ENCODE measurements at regions not wholly inside any gene's neighbourhood (a gene's known extent, or its start where the extent isn't known, plus 50 kb on each side); places are given as distances from the start of the nearest gene placed in this dataset.

GRCh38 chr2:151178207-151178606 is 83.5 kb downstream of the RBM43 start:
- Histone ChIP-seq H3K36me3 (ENCODE audit: control insufficient read depth, insufficient read depth, low read length) (no peaks in the 10 kb centered on the region), H3K4me3 (ENCODE audit: insufficient read depth, low read depth, low read length, poor library complexity, severe bottlenecking) (no peak overlapping the region), H3K9me3 (ENCODE audit: control insufficient read depth, low read length) (no peaks in the 10 kb centered on the region), H3K27ac (ENCODE audit: insufficient read depth, low read length, poor library complexity, severe bottlenecking) (no peak overlapping the region), H3K27me3 (replicated peaks; ENCODE audit: control insufficient read depth, insufficient read depth, low read length, poor library complexity, severe bottlenecking) (no peaks in the 10 kb centered on the region), H3K4me1 (ENCODE audit: control insufficient read depth, insufficient read depth, low read length, poor library complexity, severe bottlenecking) (no peaks in the 10 kb centered on the region)
- no peak for DNase-seq

DNA sequence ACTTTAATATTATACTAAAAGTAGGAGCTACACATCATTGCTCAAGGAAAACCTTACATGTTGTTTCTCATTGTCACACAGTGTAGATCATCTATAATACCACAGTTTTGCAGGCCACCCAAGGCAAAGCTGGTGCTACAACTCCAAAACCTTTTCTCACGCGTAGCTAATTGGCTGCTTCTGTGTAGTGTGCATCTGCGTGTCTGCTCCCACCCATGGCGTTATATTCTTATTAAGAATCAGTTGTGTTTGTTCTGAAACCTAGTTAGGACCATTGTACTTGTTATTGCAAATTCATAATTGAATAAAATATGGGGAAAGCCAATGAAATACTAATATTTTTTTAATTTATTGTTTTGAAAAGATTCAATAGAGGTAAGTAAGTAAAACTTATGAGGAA is 83.9 kb downstream of the RBM43 start:
- H3K36me3 ChIP-seq (ENCODE audit: control insufficient read depth, insufficient read depth, low read length), result no peaks in the 10 kb centered on the region
- H3K27ac ChIP-seq (ENCODE audit: insufficient read depth, low read length, poor library complexity, severe bottlenecking), result no peak overlapping the region
- H3K27me3 ChIP-seq (replicated peaks; ENCODE audit: control insufficient read depth, insufficient read depth, low read length, poor library complexity, severe bottlenecking), result no peaks in the 10 kb centered on the region
- no peaks in the 10 kb centered on the region for H3K9me3 ChIP-seq (ENCODE audit: control insufficient read depth, low read length)
- no peak for DNase-seq
- no peak overlapping the region for H3K4me3 ChIP-seq (ENCODE audit: insufficient read depth, low read depth, low read length, poor library complexity, severe bottlenecking)
- H3K4me1 ChIP-seq (ENCODE audit: control insufficient read depth, insufficient read depth, low read length, poor library complexity, severe bottlenecking), result no peaks in the 10 kb centered on the region

DNA sequence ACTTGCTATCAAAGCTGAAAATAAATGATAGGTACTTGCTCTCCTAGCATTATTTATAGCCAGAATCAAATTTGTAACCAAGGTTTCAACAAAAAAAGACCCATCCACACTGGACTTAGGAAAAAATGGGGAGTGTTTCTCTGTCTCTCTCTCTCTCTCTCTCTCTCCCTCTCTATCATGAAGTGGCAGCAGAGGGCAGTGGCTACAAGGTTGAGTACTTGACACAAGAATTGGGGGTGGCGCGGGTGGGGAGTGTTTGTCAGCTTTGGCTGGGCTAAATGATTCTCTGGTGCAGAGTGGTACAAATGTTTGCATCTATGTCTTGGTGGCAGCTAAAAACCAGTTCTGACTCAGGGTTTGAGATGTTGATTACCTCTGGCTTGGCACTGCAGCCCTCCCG is 85.0 kb downstream of the RBM43 start:
- Histone ChIP-seq H3K4me1 (ENCODE audit: control insufficient read depth, insufficient read depth, low read length, poor library complexity, severe bottlenecking) (no peaks in the 10 kb centered on the region), H3K27ac (ENCODE audit: insufficient read depth, low read length, poor library complexity, severe bottlenecking) (no peak overlapping the region), H3K9me3 (ENCODE audit: control insufficient read depth, low read length) (no peaks in the 10 kb centered on the region), H3K36me3 (ENCODE audit: control insufficient read depth, insufficient read depth, low read length) (no peaks in the 10 kb centered on the region), H3K27me3 (replicated peaks; ENCODE audit: control insufficient read depth, insufficient read depth, low read length, poor library complexity, severe bottlenecking) (no peaks in the 10 kb centered on the region), H3K4me3 (ENCODE audit: insufficient read depth, low read depth, low read length, poor library complexity, severe bottlenecking) (no peak overlapping the region)
- DNase-seq, result no peak

DNA sequence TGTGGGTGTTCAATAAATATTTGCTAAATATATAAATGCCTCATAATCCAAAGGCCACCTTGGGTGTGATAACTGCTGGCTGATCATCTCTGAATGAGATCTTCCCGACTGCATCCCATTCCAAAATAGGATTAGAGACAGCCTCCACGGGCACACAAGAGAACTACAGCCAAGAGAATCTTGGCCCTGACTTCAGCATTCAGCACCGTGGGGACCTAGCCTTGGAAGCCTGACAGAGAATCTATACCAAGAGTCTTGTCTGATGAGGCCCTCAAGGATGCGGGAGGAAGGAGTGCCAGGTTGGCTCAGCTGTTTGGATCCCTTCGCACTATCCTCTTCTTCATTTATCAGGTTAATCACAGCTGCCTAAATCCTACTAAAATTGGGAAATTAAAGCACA is 85.8 kb downstream of the RBM43 start:
- no peaks in the 10 kb centered on the region for H3K4me1 ChIP-seq (ENCODE audit: control insufficient read depth, insufficient read depth, low read length, poor library complexity, severe bottlenecking)
- no peaks in the 10 kb centered on the region for H3K9me3 ChIP-seq (ENCODE audit: control insufficient read depth, low read length)
- no peak overlapping the region for H3K4me3 ChIP-seq (ENCODE audit: insufficient read depth, low read depth, low read length, poor library complexity, severe bottlenecking)
- H3K27ac ChIP-seq (ENCODE audit: insufficient read depth, low read length, poor library complexity, severe bottlenecking), result no peak overlapping the region
- DNase-seq, result no peak
- no peaks in the 10 kb centered on the region for H3K27me3 ChIP-seq (replicated peaks; ENCODE audit: control insufficient read depth, insufficient read depth, low read length, poor library complexity, severe bottlenecking)
- no peaks in the 10 kb centered on the region for H3K36me3 ChIP-seq (ENCODE audit: control insufficient read depth, insufficient read depth, low read length)

- no peaks in the 10 kb centered on the region for H3K4me1 ChIP-seq (ENCODE audit: control insufficient read depth, insufficient read depth, low read length, poor library complexity, severe bottlenecking)
- DNase-seq, result no peak
- no peaks in the 10 kb centered on the region for H3K9me3 ChIP-seq (ENCODE audit: control insufficient read depth, low read length)
- H3K4me3 ChIP-seq (ENCODE audit: insufficient read depth, low read depth, low read length, poor library complexity, severe bottlenecking), result no peak overlapping the region
- no peaks in the 10 kb centered on the region for H3K27me3 ChIP-seq (replicated peaks; ENCODE audit: control insufficient read depth, insufficient read depth, low read length, poor library complexity, severe bottlenecking)
- H3K27ac ChIP-seq (ENCODE audit: insufficient read depth, low read length, poor library complexity, severe bottlenecking), result no peak overlapping the region
- H3K36me3 ChIP-seq (ENCODE audit: control insufficient read depth, insufficient read depth, low read length), result no peaks in the 10 kb centered on the region
Measured at GRCh38 chr2:151174127-151174526, 87.5 kb downstream of the RBM43 start.

DNA sequence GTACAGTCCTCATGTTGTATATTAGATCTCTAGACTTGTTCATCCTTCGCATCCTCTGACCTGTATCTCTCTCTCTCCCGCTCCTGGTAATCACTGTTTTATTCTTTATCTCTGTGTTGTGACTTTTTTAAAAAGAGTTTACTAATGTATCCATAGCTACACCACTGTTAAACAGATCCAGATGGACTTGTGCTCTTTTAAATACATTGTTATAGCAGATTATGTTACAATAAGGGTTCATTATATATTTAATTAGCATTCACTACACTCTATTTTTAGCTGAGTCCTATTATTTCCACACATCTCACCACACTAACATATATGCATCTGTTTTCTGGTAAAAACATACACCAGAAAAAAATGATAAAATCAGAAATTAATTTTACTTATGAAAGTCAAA is 90.5 kb downstream of the RBM43 start:
- H3K4me3 ChIP-seq (ENCODE audit: insufficient read depth, low read depth, low read length, poor library complexity, severe bottlenecking), result no peak overlapping the region
- no peaks in the 10 kb centered on the region for H3K4me1 ChIP-seq (ENCODE audit: control insufficient read depth, insufficient read depth, low read length, poor library complexity, severe bottlenecking)
- DNase-seq, result no peak
- no peaks in the 10 kb centered on the region for H3K36me3 ChIP-seq (ENCODE audit: control insufficient read depth, insufficient read depth, low read length)
- no peaks in the 10 kb centered on the region for H3K27me3 ChIP-seq (replicated peaks; ENCODE audit: control insufficient read depth, insufficient read depth, low read length, poor library complexity, severe bottlenecking)
- no peaks in the 10 kb centered on the region for H3K9me3 ChIP-seq (ENCODE audit: control insufficient read depth, low read length)
- H3K27ac ChIP-seq (ENCODE audit: insufficient read depth, low read length, poor library complexity, severe bottlenecking), result no peak overlapping the region

DNA sequence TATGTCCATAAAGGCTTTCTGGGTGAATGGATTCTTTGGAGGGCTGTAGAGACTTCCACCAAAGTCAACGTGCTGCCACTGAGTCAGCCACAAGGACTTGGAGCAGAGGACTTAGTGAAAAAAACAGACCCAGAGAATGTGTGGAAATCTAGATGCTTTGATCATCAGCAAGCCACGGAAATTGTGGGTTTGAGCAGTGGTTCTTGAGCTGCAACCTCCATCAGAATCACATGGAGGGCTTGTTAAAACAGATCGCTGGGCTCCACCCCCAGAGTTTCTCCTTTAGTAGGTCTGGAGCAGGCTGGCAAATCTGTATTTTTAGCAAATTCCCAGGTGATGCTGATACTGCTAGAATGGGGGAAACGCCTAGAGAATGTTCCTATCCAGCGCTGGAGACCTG is 95.3 kb downstream of the RBM43 start:
- H3K27ac ChIP-seq (ENCODE audit: insufficient read depth, low read length, poor library complexity, severe bottlenecking), result no peak overlapping the region
- no peak overlapping the region for H3K4me3 ChIP-seq (ENCODE audit: insufficient read depth, low read depth, low read length, poor library complexity, severe bottlenecking)
- H3K36me3 ChIP-seq (ENCODE audit: control insufficient read depth, insufficient read depth, low read length), result no peaks in the 10 kb centered on the region
- DNase-seq, result no peak
- no peaks in the 10 kb centered on the region for H3K4me1 ChIP-seq (ENCODE audit: control insufficient read depth, insufficient read depth, low read length, poor library complexity, severe bottlenecking)
- H3K9me3 ChIP-seq (ENCODE audit: control insufficient read depth, low read length), result no peaks in the 10 kb centered on the region
- H3K27me3 ChIP-seq (replicated peaks; ENCODE audit: control insufficient read depth, insufficient read depth, low read length, poor library complexity, severe bottlenecking), result no peaks in the 10 kb centered on the region

GRCh38 chr2:151165105-151165684 is 96.5 kb downstream of the RBM43 start:
- no peaks in the 10 kb centered on the region for H3K9me3 ChIP-seq (ENCODE audit: control insufficient read depth, low read length)
- DNase-seq, result no peak
- H3K27me3 ChIP-seq (replicated peaks; ENCODE audit: control insufficient read depth, insufficient read depth, low read length, poor library complexity, severe bottlenecking), result no peaks in the 10 kb centered on the region
- no peak overlapping the region for H3K4me3 ChIP-seq (ENCODE audit: insufficient read depth, low read depth, low read length, poor library complexity, severe bottlenecking)
- no peak overlapping the region for H3K27ac ChIP-seq (ENCODE audit: insufficient read depth, low read length, poor library complexity, severe bottlenecking)
- no peaks in the 10 kb centered on the region for H3K4me1 ChIP-seq (ENCODE audit: control insufficient read depth, insufficient read depth, low read length, poor library complexity, severe bottlenecking)
- no peaks in the 10 kb centered on the region for H3K36me3 ChIP-seq (ENCODE audit: control insufficient read depth, insufficient read depth, low read length)

DNA sequence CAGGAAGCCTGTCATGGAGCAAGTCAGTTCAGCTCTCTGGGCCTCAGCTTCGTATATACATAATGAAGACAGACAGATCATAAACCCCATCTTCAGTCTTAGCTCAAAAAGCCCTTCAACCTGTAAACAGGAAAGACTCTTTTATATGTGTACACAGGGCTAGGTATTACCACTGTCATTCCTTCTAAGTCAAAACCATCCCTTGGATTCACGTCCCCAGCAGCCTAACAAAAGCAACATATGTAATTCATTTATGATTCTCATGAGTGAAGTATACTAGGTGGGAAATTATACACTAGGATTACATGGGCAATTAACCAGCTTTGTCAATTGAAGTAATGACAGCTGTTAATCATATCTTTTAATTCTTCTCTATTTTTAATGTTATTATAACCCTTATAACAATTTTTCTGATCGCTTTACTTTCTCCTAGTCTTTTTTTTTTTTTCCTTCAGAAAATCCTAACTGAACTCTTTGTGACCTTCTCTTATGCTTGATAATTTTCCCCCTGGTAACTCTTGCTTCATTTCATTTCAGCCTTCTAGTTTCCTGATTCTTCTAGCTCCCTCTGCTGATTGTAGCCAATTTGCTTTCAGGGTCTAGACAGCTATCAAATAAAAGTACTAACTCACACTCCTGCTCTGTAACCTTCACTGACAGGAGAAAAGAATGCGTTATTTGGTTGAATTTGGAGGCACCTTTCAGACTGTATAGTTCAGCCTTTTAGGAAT is 99.7 kb downstream of the RBM43 start:
- Histone ChIP-seq H3K4me3 (ENCODE audit: insufficient read depth, low read depth, low read length, poor library complexity, severe bottlenecking) (no peak overlapping the region), H3K27ac (ENCODE audit: insufficient read depth, low read length, poor library complexity, severe bottlenecking) (no peak overlapping the region), H3K27me3 (replicated peaks; ENCODE audit: control insufficient read depth, insufficient read depth, low read length, poor library complexity, severe bottlenecking) (no peaks in the 10 kb centered on the region), H3K4me1 (ENCODE audit: control insufficient read depth, insufficient read depth, low read length, poor library complexity, severe bottlenecking) (no peaks in the 10 kb centered on the region), H3K9me3 (ENCODE audit: control insufficient read depth, low read length) (no peaks in the 10 kb centered on the region), H3K36me3 (ENCODE audit: control insufficient read depth, insufficient read depth, low read length) (no peaks in the 10 kb centered on the region)
- no peak for DNase-seq

- Histone ChIP-seq H3K4me3 (ENCODE audit: insufficient read depth, low read depth, low read length, poor library complexity, severe bottlenecking) (no peak overlapping the region), H3K9me3 (ENCODE audit: control insufficient read depth, low read length) (no peaks in the 10 kb centered on the region), H3K27me3 (replicated peaks; ENCODE audit: control insufficient read depth, insufficient read depth, low read length, poor library complexity, severe bottlenecking) (no peaks in the 10 kb centered on the region), H3K36me3 (ENCODE audit: control insufficient read depth, insufficient read depth, low read length) (no peaks in the 10 kb centered on the region), H3K4me1 (ENCODE audit: control insufficient read depth, insufficient read depth, low read length, poor library complexity, severe bottlenecking) (no peaks in the 10 kb centered on the region), H3K27ac (ENCODE audit: insufficient read depth, low read length, poor library complexity, severe bottlenecking) (no peak overlapping the region)
- no peak for DNase-seq
Measured at GRCh38 chr2:151159109-151159662, 102.5 kb downstream of the RBM43 start.

All from effector memory CD4-positive, alpha-beta T cell (primary cell).